HL-60 (cell line): ENCODE measurements at regions not wholly inside any gene's neighbourhood (a gene's known extent, or its start where the extent isn't known, plus 50 kb on each side); places are given as distances from the start of the nearest gene placed in this dataset.

Source experiments
- POLR2AphosphoS5 ChIP-seq: IDR thresholded peaks from 2 replicates; pipeline ENCODE4 v1.6.1; 2012; ENCODE audit warnings: low read depth
- TF ChIP-seq, protein P1 (sequence below): IDR thresholded peaks from one replicate; pipeline ENCODE4 v1.5.1; 2011; ENCODE audit warnings: low read length, control low read depth, inconsistent platforms; ENCODE audit not compliant: insufficient read depth

DNA sequence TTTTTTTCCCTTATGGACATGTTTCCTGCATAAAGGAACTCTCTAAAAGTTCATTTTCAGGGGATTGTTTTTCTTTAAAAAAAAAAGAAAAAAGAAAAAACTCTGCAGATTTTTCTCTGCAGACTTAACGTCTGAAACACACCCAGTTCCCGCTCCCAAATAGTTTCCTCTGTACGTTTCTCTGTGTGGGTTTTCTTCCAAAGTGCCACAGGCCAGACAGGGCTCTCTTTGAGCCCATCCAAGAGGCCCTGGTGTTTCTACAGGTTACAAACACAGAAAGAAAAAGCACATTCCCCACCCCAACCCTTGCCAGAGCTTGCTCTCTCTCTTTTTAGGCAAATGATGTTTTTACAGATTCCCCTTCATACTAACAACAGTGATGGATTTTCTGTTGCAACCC is 258.6 kb downstream of the FNDC1 start:
- TF ChIP-seq, protein P1, sequence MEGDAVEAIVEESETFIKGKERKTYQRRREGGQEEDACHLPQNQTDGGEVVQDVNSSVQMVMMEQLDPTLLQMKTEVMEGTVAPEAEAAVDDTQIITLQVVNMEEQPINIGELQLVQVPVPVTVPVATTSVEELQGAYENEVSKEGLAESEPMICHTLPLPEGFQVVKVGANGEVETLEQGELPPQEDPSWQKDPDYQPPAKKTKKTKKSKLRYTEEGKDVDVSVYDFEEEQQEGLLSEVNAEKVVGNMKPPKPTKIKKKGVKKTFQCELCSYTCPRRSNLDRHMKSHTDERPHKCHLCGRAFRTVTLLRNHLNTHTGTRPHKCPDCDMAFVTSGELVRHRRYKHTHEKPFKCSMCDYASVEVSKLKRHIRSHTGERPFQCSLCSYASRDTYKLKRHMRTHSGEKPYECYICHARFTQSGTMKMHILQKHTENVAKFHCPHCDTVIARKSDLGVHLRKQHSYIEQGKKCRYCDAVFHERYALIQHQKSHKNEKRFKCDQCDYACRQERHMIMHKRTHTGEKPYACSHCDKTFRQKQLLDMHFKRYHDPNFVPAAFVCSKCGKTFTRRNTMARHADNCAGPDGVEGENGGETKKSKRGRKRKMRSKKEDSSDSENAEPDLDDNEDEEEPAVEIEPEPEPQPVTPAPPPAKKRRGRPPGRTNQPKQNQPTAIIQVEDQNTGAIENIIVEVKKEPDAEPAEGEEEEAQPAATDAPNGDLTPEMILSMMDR = no peak
- no peak for TF ChIP-seq POLR2AphosphoS5
